Ovary (tissue), 1 donor: ENCODE measurements at regions not wholly inside any gene's neighbourhood (a gene's known extent, or its start where the extent isn't known, plus 50 kb on each side); places are given as distances from the start of the nearest gene placed in this dataset.

Experiments used
- EP300 ChIP-seq: sonication (generic); formaldehyde crosslinking; IDR thresholded peaks from one replicate; pipeline ENCODE4 v1.6.1; 2017; ENCODE audit warnings: antibody characterized with exemption
- POLR2A ChIP-seq: fragments of 450-650 bp; IDR thresholded peaks from one replicate; pipeline ENCODE4 v1.6.1; 2017; ENCODE audit warnings: antibody characterized with exemption, mild to moderate bottlenecking, moderate library complexity

DNA sequence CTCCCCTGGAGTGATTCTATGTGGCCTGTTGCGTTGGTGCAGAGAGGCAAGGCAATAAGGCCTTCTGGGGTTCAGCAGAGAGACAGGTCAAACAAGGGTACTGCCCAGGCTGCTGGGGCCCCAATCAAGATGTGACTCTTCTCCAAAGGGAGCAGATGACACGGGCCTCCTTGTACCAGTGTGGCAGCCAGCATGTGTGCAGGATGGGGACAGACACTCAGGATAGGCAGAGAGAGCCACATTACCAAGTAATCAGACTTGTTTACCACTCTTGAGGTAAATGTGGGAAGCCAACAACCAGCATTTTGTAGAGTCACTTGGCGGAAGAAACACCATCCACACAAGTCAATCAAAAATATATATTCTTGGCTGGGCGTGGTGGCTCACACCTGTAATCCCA lies 95.3 kb upstream of the DLG1 start:
- TF ChIP-seq POLR2A (no peak), EP300 (no peak)
